ENCODE measurements at regions not wholly inside any gene's neighbourhood (a gene's known extent, or its start where the extent isn't known, plus 50 kb on each side); places are given as distances from the start of the nearest gene placed in this dataset.
"Not testable (repeated sequence)": the region's sequence is repeated elsewhere in the genome, so short reads cannot be mapped to it uniquely, and the experiment has no call there.

DNA sequence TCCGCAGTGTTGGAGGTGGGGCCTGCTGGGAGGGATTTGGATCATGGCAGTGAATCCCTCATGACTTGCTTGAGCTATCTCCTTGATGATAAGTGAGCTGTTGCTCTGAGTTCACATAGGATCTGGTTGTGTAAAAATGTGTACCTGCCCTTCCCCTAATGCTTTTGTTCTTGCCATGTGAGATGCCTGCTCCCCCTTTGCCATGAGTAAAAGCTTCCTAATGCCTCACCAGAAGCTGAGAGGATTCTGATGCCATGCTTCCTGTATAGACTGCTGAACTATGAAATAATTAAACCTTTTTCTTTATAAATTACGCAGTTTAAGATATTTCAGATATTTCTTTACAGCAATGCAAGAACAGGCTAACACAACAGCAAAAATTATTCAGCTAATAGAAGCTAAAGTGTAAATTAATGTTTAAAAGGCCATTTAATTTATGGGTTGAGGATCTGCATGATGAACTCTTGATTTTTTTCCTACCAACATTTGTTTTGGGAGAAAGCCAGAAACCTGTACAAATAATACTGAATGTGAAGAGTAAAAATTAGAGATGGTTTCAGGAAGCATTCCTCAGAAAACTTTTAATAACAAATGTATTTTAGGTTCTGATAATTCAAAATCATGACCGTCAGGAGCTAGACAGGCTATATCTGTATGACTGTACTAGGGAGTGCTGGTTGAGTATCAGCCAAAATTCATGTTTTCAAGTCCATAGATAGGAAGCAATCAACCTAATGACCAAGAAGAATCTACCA is 177.5 kb upstream of the GRIA4 start:
- no peak for DNase-seq (ENCODE audit: low spot score)

DNA sequence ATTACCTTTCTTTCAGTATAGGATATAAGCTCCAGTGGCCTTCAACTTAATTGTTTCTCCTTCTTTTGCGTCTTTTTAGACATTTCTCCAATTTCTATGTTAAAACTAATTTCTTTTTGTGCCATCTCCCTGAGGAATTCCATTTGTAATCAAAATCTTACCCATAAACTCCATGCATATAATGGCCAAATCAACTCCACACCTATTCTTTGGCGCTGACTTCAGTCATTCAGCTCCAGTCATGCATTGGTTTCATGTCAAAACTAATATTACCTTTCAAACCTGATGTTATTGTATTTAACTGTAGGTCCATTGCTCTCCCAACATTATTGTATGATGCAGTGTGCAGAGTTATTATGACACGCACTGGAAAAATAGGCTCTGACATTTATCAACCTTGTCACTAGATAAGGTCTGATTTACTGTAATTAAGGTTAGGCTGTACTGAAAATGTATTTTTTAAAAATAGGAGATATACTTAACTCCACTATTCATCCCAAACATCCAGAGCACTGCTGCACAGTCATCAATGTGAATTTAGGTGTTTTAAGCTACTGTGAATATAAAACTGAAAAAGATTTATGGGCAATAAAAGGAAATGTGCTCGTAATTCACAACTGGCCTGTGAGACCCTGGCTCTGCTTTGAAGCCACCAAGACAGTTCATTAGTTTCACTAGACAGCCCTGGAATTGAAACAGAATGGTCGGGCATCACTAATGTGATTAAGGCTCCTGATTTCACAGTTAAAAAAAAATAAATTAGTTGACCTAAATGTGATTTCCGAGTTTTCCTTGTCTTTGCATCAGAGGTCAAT is 180.6 kb upstream of the GRIA4 start:
- no peak for DNase-seq (ENCODE audit: low spot score)

DNA sequence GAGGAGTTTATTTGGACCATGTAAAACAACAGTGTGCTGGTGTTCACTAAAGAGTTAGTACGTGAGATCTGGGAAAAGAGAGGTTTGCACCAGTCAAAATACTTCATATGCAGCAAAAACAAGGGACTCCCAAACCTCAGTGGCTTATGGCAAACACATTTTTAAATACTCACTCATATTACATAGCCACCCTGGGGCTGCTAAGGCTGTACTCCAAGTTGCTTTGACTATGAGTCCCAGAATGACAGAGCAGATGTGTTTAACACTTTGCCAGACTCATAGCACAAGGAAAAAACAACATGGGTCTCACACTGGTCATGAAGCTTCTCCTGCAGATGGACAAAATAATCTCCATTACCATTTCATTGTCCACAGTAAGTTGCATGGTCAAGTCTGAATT is 202.8 kb upstream of the GRIA4 start:
- no peak for DNase-seq (ENCODE audit: low spot score)

DNA sequence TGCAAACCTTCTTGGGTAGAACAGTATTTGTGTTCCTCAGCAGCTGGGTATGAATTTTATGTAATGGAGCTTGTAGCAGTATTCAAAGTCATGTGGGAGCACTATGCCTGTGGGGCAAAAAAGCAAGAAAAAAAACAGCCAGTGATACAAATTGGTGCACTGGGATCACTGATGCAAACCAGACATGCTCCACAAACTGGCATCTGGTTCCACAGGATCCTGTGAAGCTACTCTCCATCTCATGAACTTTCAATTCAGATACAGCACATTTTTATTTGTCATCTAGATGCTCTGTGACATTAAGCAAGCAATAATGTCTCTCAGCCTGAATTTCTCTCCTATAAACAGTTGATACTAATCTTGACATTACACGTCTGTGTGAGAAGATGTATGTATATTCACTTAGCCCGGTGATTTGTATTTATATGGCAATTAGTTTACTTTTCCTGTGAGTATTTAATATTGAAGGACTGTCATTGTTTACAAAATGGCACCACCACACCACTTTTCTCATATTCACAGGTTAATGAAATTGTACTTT is 208.5 kb upstream of the GRIA4 start:
- DNase-seq (ENCODE audit: low spot score): no peak

DNA sequence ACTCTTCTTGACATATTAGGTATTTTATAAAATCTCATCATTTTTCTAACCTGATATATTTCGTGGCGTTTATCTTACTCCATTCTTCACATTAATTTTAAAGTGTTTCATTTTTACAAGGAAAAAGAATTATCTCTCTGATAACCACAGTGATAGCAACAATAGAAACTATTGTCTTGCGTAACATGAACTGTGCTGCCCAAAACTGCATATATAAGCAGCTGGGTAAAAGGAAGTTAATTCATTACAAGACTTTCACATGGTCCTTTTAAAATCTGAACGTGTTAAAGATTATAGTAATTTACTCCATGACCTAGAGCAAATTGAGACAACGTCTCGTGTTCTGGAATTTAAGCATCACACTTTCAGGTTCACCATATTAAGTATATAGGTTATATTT is 210.4 kb upstream of the GRIA4 start:
- DNase-seq (ENCODE audit: low spot score): no peak

DNA sequence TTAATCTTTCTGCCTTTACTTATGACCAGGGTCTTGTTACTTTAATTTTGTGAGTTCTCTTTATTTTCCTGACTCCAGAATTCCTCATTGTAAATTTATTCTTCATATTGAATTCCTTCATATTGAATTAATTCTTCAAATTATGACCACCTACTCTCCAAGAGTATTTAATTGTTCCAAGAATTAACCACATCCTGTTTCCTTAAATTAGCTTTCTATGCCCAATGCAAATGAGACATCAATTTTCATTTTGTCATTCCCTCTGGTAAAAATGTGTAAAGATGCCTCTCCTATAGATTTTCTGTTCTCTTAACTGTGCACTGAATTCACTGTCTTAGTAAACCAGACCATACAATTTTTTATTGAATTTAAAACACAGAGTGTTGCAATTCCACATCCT is 211.2 kb upstream of the GRIA4 start:
- DNase-seq (ENCODE audit: low spot score): no peak

DNA sequence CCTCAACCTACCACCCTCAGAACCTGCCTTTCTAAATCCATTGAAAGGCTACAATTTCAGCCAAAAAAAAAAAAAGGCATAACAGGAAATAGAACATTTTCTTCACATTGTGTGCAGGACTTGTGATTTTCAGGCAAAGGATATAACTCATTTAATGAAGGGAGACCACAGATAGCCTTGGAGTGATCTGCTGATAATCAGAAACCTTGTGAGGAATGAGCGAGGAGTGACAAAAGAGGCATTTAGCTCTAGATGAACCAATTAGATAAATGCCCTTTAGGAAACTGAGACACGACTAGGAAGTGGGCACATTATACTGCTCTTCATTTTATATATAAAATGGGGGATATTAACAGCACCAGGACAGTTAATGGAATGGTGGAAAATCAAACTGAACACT is 216.5 kb upstream of the GRIA4 start:
- no peak for DNase-seq (ENCODE audit: low spot score)

DNA sequence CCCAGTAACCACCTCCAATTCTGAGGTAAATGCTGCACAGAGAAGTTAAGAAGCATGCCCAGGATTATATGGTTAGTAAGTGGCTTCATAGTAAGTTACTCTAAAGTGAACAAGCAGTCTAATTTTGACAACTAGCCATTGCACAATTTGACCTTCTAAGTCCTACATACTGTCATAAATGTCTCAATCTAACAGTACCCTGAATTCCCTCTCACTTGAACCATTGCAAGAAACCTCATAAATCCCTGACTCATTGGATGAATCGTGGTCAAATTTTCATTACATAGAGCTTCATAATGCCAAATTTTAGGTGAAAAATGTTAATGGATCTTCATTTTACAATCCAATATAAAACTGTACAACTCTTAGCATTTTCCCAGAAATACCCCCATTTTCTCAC is 217.3 kb upstream of the GRIA4 start:
- no peak for DNase-seq (ENCODE audit: low spot score)

DNA sequence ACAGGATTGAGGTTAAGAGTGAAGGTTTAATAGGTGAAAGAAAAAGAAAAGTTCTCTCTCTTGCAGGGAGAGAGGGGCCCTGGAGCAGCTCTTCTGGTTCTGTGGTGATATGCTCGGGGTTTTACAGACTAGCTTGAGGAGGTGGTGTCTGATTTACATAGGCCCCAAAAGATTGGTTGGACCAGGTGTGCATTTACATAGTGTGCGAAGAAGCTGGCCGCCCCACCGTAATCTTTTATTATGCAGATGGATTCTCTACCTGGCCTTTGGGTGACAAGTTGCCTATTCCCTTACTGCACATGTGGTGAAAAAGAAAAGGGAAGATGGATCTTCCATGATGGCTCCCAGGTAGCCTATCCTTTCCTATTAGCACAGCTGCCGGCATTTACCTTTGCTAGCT is 219.9 kb upstream of the GRIA4 start:
- no peak for DNase-seq (ENCODE audit: low spot score)

DNA sequence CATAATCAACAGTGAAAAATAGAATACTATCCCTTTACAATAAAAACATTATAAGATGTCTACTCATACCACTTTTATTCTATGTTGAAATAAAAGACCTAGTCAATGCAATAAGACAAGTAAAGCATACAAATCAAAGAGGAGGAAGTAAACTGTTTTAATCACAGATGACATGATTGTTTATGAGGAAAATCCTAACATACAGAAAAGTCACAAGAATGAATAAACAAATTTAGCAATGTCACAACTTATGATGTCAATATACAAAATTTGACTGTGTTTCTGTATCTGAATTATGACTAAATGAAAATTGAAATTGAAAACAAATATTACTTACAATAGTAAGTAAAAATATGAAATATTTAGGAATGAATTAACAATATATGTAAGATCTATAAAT is 221.9 kb upstream of the GRIA4 start:
- DNase-seq (ENCODE audit: low spot score): no peak

DNA sequence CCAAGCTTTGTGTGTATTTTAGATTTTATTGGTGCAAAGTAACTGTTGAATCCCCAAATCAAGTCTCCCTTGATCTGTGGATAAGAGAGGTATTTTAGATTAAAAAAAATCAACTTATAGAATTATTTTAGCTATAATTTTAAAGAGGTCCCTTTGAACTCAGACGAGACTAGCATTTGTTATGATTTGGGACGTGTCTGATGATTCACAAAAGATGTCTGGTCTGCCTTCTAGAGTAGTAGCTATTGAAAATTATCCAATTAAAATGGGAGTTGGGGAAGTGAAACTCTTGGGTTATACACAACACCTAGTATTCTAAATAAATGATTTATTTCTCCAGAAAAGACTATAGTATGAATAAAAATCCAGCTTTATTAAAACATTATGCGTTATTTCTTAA is 227.9 kb upstream of the GRIA4 start:
- no peak for DNase-seq (ENCODE audit: low spot score)

DNA sequence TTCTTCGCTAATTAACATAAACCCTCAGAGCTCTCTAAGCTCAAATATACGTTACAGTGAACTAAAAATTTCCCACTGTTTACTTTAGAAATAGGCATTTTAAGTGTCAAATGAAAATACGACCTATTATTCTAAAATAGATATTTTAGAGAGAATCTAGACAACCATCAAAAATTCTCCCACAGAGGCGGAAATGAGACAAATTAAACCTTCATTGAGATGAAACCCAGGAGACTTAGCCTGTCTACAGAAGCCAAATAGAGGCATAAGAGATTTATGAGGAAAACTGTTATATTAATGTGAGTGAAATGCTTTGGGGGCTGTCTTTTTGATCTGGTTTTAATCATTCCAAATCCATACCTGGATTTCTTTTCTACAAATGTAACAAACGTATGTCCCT is 232.0 kb upstream of the GRIA4 start:
- no peak for DNase-seq (ENCODE audit: low spot score)

DNA sequence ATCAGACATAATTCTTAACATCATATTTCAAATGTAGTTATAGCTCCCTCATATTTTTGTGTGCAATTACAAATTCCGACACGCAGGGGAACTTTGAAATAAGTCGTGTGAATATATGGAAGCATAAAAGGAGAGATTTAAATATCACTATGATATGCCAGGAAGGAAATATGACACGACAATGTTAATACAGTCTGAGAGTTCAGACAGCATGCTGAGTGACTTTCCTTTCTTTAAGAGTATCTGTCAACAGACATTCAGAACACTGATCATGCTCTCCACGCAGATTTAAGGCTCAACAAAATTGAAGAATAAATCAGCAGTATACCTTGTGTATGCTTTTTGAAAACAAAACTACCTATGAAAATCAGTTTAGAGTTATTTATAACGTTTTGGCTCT is 232.6 kb upstream of the CARD18 start:
- no peak for DNase-seq (ENCODE audit: low spot score)

DNA sequence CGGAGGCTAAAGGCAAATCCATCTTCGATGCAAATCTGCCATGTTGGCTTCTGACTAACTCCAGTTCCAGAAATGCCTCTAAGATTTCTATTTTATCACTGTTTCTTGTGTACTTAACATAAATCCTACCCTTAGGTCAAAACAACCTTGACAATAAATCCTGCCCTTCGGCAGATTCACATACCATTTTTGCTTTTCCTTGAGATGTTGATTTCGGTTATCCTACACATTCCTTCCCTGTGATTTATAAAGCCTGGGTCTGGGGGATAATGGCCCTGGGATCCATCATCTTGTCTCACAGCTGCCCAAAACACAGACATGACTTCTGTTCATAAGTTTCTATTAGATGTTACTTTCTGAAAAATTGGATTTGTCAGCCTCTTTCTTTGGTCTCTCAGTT is 231.7 kb upstream of the CARD18 start:
- DNase-seq (ENCODE audit: low spot score): no peak

DNA sequence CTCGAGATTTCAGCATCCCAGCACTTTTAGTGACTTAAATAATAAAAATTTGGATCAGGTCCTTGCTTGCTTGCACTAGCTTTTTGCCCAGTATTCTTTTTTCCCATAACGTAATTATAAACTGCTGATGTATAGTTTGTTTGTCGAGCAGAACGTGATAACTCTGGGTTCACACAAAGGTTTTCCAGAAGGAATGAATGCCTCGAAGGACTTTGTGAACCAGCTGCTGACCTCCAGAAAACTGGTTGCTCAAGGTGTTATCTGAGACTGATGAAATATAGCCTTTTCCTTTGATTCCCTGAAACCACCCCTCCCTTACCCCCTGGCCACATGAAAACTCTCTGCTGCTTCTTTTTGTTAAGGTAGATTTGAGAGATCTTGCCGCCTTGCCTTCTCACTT is 229.1 kb upstream of the CARD18 start:
- DNase-seq (ENCODE audit: low spot score): no peak

DNA sequence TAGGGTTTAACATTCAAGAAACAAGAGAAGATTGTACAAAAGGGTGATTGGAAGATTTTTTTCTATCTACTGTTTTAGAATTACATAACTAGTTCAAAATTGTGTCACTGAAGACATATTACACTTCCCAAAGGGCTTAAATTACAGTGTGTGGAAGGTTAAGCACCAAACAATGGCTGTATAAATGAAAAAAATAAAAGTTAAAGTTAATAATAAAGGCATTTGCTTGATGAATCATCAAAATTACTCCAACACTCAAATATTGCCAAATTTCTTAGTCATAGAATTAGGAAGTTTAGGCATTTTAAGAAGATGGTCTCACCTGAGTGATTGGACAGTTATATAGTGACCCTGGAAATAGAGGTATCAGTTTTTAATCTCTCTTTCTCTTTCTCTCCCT is 227.6 kb upstream of the CARD18 start:
- no peak for DNase-seq (ENCODE audit: low spot score)

DNA sequence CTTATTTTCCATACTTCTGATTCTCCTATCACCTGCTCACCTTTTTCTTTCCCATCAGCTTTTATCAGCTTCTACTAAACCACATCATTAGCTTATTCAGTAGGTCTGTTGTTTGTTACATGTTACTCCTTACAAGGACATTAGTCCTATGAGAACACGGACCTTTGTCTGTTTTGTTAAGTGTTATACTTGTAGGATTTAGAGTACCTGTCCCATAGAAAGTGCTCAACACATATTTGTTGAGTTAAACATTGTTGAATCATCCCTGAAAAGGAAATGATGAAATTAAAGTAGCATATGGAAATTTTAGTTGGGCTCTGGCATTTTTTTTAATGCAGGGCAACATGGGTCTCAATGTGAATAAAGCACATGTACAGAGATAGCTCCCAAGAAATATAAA is 222.1 kb upstream of the CARD18 start:
- DNase-seq (ENCODE audit: low spot score): no peak

DNA sequence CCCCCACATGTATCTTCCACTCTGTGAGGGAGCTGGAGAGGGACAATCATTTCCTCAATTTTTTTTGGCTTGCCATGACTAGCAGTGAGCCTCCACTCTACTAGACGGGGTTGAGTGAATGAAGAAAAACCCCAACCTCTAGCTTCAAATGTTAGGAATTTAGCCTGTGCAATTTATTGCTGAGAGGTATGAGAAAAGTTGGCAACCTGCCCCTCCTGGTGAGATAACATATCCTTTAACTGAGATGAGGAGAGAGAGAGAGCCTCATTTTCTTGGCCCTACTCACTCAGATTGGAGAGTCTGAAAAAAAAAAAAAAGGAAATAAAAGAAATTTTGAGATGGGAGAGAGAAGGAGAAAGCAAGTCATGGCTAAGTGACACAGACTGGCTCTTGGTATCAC is 218.2 kb upstream of the CARD18 start:
- DNase-seq (ENCODE audit: low spot score): no peak

DNA sequence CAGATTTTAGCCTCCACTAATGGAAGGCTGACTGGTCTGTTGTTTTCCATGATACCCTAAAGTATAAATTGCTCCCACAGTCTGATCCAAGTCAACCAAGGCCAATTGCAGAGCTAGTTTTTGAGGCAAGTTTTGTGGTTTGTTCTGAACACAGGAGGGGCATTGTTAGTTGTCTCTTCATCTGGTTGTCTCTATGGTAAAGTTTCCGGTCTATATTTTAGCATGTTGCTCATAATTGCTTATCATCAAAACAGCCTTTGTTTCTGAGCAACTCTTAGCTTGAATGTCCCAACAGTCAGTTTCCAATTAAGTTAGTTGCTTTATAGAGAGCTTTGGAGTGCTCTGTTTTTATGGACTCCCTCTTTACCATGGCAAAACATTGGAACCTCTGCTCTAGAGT is 217.6 kb upstream of the CARD18 start:
- DNase-seq (ENCODE audit: low spot score): no peak

DNA sequence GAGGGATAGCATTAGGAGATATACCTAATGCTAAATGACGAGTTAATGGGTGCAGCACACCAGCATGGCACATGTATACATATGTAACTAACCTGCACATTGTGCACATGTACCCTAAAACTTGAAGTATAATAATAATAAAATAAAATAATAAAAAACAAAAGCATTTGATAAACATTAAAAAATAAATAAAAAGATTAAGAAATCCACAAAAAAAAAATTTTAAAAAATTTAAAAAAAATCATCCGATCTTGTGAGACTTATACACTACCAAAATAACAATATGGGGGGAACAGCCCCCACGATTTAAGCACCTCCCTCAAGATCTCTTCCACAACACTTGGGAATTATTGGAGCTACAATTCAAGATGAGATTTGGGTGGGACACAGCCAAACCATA is 210.3 kb upstream of the CARD18 start:
- not testable (repeated sequence) for DNase-seq (ENCODE audit: low spot score)

DNA sequence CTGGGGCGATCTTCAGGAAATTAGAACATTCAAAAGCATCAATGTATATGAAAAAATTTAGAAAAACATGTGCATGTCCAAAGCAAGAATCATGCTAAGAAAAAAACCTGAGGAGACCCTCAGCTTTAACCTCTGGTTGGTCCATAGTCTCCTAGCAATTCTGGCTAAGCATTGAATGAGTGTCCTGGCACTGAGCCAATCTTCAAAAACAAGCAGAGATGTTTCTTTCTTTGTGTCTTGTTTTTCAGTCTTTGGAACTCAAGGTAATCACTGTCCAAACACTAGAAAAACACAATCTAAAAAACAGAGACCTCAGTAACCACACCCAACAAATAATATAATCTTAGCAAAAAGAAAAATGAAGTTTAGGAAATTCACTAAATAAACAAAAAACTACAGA is 205.4 kb upstream of the CARD18 start:
- no peak for DNase-seq (ENCODE audit: low spot score)

DNA sequence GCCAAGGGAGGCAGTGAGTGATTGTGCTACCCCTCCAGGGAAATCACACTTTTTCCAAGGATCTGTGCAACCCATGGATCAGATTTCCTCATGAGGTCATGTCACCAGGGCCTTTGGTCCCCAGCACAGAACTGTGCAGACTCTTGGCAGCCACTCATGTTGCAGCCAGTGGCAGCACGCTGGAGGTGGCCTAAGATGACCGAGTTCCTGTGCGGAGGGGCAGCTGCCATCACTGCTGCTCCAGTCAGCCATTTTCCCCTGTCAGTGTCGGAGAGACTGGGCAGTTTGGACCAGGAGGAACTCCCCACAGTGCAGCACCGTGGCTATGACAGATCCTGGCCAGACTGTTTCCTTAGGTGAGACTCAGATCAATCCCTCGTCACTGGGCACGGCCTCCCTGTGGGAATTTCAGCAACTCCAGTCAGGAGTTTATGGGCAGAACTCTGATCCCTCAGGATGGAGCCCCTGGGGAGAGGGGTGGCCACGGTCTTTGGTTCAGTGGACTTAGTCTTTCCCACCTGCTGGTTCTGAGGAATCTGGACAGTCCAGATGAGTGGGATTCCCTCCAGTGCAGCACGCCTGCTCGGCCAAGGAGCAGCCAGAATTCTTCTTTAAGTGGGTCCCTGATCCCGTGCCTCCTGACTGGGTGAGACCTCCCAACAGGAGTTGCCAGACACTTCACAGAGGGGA is 194.6 kb upstream of the CARD18 start:
- DNase-seq (ENCODE audit: low spot score): no peak

DNA sequence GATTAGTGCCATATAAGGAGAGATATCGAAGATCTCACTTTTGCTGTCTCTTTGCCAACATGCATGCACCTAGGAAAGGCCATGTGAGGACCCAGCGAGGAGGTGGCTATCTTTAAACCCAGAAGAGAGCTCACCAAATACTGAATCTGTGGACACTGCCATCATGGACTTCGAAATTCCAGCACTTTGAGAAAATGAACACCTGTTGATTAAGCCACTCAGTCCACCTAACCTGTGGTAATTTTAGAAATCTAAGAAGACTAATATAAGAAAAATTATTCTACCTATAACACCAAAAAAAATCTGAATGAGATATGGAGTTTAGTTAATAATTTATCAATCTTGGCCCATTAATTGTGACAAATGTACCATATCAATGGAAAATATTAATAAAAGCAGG is 193.6 kb upstream of the CARD18 start:
- no peak for DNase-seq (ENCODE audit: low spot score)
